Ishikawa (cell line): ENCODE measurements at regions not wholly inside any gene's neighbourhood (a gene's known extent, or its start where the extent isn't known, plus 50 kb on each side); places are given as distances from the start of the nearest gene placed in this dataset.

Source experiments
- CEBPB ChIP-seq: IDR thresholded peaks from 2 replicates; pipeline ENCODE4 v1.6.1; 2012
- CREB1 ChIP-seq: IDR thresholded peaks from 2 replicates; pipeline ENCODE4 v1.6.1; 2012; ENCODE audit warnings: low read depth
- EGR1 ChIP-seq: IDR thresholded peaks from 2 replicates; pipeline ENCODE4 v1.6.1; 2012
- EP300 ChIP-seq: IDR thresholded peaks from 2 replicates; pipeline ENCODE4 v1.6.1; 2012; ENCODE audit warnings: borderline replicate concordance
- FOXM1 ChIP-seq: IDR thresholded peaks from 2 replicates; pipeline ENCODE4 v1.6.1; 2012; ENCODE audit warnings: low read depth, borderline replicate concordance
- MAX ChIP-seq: IDR thresholded peaks from 2 replicates; pipeline ENCODE4 v1.6.1; 2012
- NFIC ChIP-seq: IDR thresholded peaks from 2 replicates; pipeline ENCODE4 v1.6.1; 2012
- RAD21 ChIP-seq: IDR thresholded peaks from 2 replicates; pipeline ENCODE4 v1.6.1; 2012; ENCODE audit warnings: low read depth
- REST ChIP-seq: IDR thresholded peaks from 2 replicates; pipeline ENCODE4 v1.6.1; 2012; ENCODE audit warnings: low read depth, mild to moderate bottlenecking
- TAF1 ChIP-seq: IDR thresholded peaks from 2 replicates; pipeline ENCODE4 v1.6.1; 2012; ENCODE audit warnings: low read depth, mild to moderate bottlenecking
- TCF12 ChIP-seq: IDR thresholded peaks from 2 replicates; pipeline ENCODE4 v1.6.1; 2012; ENCODE audit warnings: low read depth
- TEAD4 ChIP-seq: IDR thresholded peaks from 2 replicates; pipeline ENCODE4 v1.6.1; 2012
- USF1 ChIP-seq: IDR thresholded peaks from 2 replicates; pipeline ENCODE4 v1.6.1; 2012
- YY1 ChIP-seq: IDR thresholded peaks from 2 replicates; pipeline ENCODE4 v1.6.1; 2012; ENCODE audit warnings: low read depth
- ZBTB7A ChIP-seq: IDR thresholded peaks from 2 replicates; pipeline ENCODE4 v1.6.1; 2012; ENCODE audit warnings: low read depth

- no peak for TF ChIP-seq CREB1
- no peak for TF ChIP-seq TAF1
- no peak for TF ChIP-seq ZBTB7A
- TF ChIP-seq FOXM1 = no peak
- no peak for TF ChIP-seq CEBPB
- no peak for TF ChIP-seq TEAD4
- TF ChIP-seq NFIC = no peak
- no peak for TF ChIP-seq RAD21
- no peak for TF ChIP-seq MAX
- no peak for TF ChIP-seq REST
- TF ChIP-seq YY1 = no peak
- no peak for TF ChIP-seq TCF12
- no peak for TF ChIP-seq EGR1
- no peak for TF ChIP-seq EP300
- no peak for TF ChIP-seq USF1
Observed at GRCh38 chr4:122246551-122246950, 94.4 kb downstream of the BLTP1 start.

GRCh38 chr4:122249357-122249756 is 97.2 kb downstream of the BLTP1 start:
- TF ChIP-seq RAD21 (no peak), CREB1 (no peak), NFIC (no peak), TCF12 (no peak)

GRCh38 chr4:122252584-122252983 is 100.5 kb downstream of the BLTP1 start:
- TF ChIP-seq EGR1 (no peak), YY1 (no peak), NFIC (no peak), MAX (no peak), CEBPB (no peak), FOXM1 (no peak), ZBTB7A (no peak), TCF12 (no peak), TEAD4 (no peak), CREB1 (no peak), USF1 (no peak), TAF1 (no peak), REST (no peak), EP300 (no peak), RAD21 (no peak)

GRCh38 chr4:122259849-122260248 is 107.7 kb downstream of the BLTP1 start:
- TF ChIP-seq ZBTB7A (no peak), YY1 (no peak), TAF1 (no peak), MAX (no peak), NFIC (no peak), EGR1 (no peak), CREB1 (no peak)

GRCh38 chr4:122276359-122276758 is 102.5 kb upstream of the ADAD1 start:
- TF ChIP-seq EP300 (no peak), NFIC (no peak), TEAD4 (no peak), CREB1 (no peak), REST (no peak), CEBPB (no peak), YY1 (no peak), USF1 (no peak), RAD21 (no peak), EGR1 (no peak), MAX (no peak), TAF1 (no peak), ZBTB7A (no peak), FOXM1 (no peak), TCF12 (no peak)
